GM10248 (cell line): ENCODE measurements at regions not wholly inside any gene's neighbourhood (a gene's known extent, or its start where the extent isn't known, plus 50 kb on each side); places are given as distances from the start of the nearest gene placed in this dataset.

Experiments
- CTCF ChIA-PET: fragments of 300-600 bp; sonication (Branson Sonifier 250); formaldehyde crosslinking; extraction: SDS; loops from one replicate; lab custom pipeline; 2021; ENCODE audit warnings: antibody characterized with exemption; lab: Yijun Ruan, JAX
- POLR2A ChIA-PET: fragments of 350-650 bp; sonication (Branson Sonifier 250); formaldehyde crosslinking; extraction: SDS; loops from one replicate; lab custom pipeline; 2020; ENCODE audit warnings: antibody characterized with exemption; lab: Yijun Ruan, JAX
- DNase-seq: peaks from one replicate; pipeline ENCODE4 v3.0.0; 2012; ENCODE audit errors: extremely low spot score
- CTCF ChIP-seq: IDR thresholded peaks from 2 replicates; pipeline ENCODE4 v1.5.1; 2012; ENCODE audit warnings: mild to moderate bottlenecking, low read depth; ENCODE audit errors: extremely low read depth, missing control alignments, control extremely low read depth

- POLR2A ChIA-PET = no interaction called here
- no peak for DNase-seq
- CTCF ChIA-PET = interaction anchor here (1.7 to 2.2 kb wide), 2 partner anchors 10 to 13 kb away, joined by 4 to 9 read pairs; no protein-coding TSS in a partner anchor
- no peak for TF ChIP-seq CTCF
Measured at GRCh38 chr12:16681196-16681595, 75.2 kb upstream of the LMO3 start.

- ChIA-PET CTCF (no interaction called here), POLR2A (no interaction called here)
- DNase-seq = no peak
- TF ChIP-seq CTCF = no peak
Measured at GRCh38 chr12:16675438-16675837, 69.5 kb upstream of the LMO3 start.

GRCh38 chr12:16674885-16675284, 68.9 kb upstream of the LMO3 start:
- POLR2A ChIA-PET = no interaction called here
- DNase-seq = no peak
- TF ChIP-seq CTCF = no peak
- CTCF ChIA-PET = interaction anchor here (0.7 kb wide), 1 partner anchor 10 kb away, joined by 4 read pairs; no protein-coding TSS in a partner anchor

GRCh38 chr12:16670456-16671050, 64.6 kb upstream of the LMO3 start:
- ChIA-PET CTCF (no interaction called here), POLR2A (no interaction called here)

GRCh38 chr12:16669756-16670155, 63.8 kb upstream of the LMO3 start:
- no peak for DNase-seq
- ChIA-PET POLR2A (no interaction called here), CTCF (interaction anchor here (0.9 kb wide), 1 partner anchor 17 kb away, joined by 3 read pairs; no protein-coding TSS in a partner anchor)
- TF ChIP-seq CTCF = no peak

More at GRCh38 chr12:16670456-16671050, 64.6 kb upstream of the LMO3 start:
- no peak for DNase-seq
- TF ChIP-seq CTCF = no peak

GRCh38 chr12:16668198-16668597, 62.2 kb upstream of the LMO3 start:
- ChIA-PET CTCF (interaction anchor here (1.9 kb wide), 1 partner anchor 13 kb away, joined by 9 read pairs; no protein-coding TSS in a partner anchor), POLR2A (no interaction called here)
- TF ChIP-seq CTCF = no peak
- DNase-seq = no peak
